Endodermal cell (in vitro differentiated cells): ENCODE measurements at regions not wholly inside any gene's neighbourhood (a gene's known extent, or its start where the extent isn't known, plus 50 kb on each side); places are given as distances from the start of the nearest gene placed in this dataset.

ENCODE experiments used
- DNase-seq: peaks from one replicate; pipeline ENCODE4 v3.0.0-alpha.2; 2017
- H3K27ac ChIP-seq: 2 replicates; pipeline ENCODE4 v1.5.1; 2013; ENCODE audit warnings: mild to moderate bottlenecking, low read depth, low read length, moderate library complexity
- H3K27me3 ChIP-seq: 2 replicates; pipeline ENCODE4 v1.6.1; 2013; ENCODE audit warnings: mild to moderate bottlenecking, low read length, moderate library complexity; ENCODE audit not compliant: insufficient read depth, control insufficient read depth, poor library complexity, severe bottlenecking
- H3K36me3 ChIP-seq: 2 replicates; pipeline ENCODE4 v1.7.0; 2013; ENCODE audit warnings: mild to moderate bottlenecking, low read length, moderate library complexity; ENCODE audit not compliant: control insufficient read depth, insufficient read depth
- H3K4me1 ChIP-seq: one replicate; pipeline ENCODE4 v1.7.0; 2013; ENCODE audit warnings: low read length; ENCODE audit not compliant: control insufficient read depth, insufficient read depth
- H3K4me3 ChIP-seq: 2 replicates; pipeline ENCODE4 v1.5.1; 2013; ENCODE audit warnings: mild to moderate bottlenecking, low read length, moderate library complexity
- H3K9ac ChIP-seq: 2 replicates; pipeline ENCODE4 v1.6.1; 2013; ENCODE audit warnings: mild to moderate bottlenecking, low read length, moderate library complexity; ENCODE audit not compliant: poor library complexity, severe bottlenecking; ENCODE audit errors: extremely low read depth
- H3K9me3 ChIP-seq: 2 replicates; pipeline ENCODE4 v1.6.1; 2013; ENCODE audit warnings: mild to moderate bottlenecking, low read length, moderate library complexity; ENCODE audit not compliant: control insufficient read depth
- H3K27ac Mint-ChIP-seq: 2 replicates; pipeline ENCODE4 v1.8.0; 2020; ENCODE audit warnings: mixed read lengths
- H3K27me3 Mint-ChIP-seq: 2 replicates; pipeline ENCODE4 v1.8.0; 2021; ENCODE audit warnings: mild to moderate bottlenecking, mixed read lengths; ENCODE audit not compliant: insufficient read depth
- H3K36me3 Mint-ChIP-seq: 2 replicates; pipeline ENCODE4 v1.8.0; 2020; ENCODE audit warnings: low read depth, mixed read lengths
- H3K4me1 Mint-ChIP-seq: 2 replicates; pipeline ENCODE4 v1.8.0; 2020; ENCODE audit warnings: mixed read lengths
- H3K4me3 Mint-ChIP-seq: 2 replicates; pipeline ENCODE4 v1.8.0; 2020; ENCODE audit warnings: mild to moderate bottlenecking, moderate library complexity, mixed read lengths
- H3K9me3 Mint-ChIP-seq: 2 replicates; pipeline ENCODE4 v1.8.0; 2020; ENCODE audit warnings: mild to moderate bottlenecking, mixed read lengths
- CTCF ChIP-seq: fragments of 200-600 bp; sonication (generic); conservative IDR thresholded peaks from 2 replicates; pipeline ENCODE4 v1.5.0; 2021; ENCODE audit warnings: antibody characterized with exemption, mild to moderate bottlenecking
- WGBS, 2 experiments: methylation state at CpG; one replicate each; pipeline versions ENCODE4 v1.1.5 to v1.1.7; 2013; ENCODE audit warnings: missing lambda C conversion rate in 2 of 2, mixed read lengths in 1 of 2; ENCODE audit not compliant: insufficient coverage in 1 of 2, insufficient read length in 1 of 2; 5-methylcytosine and 5-hydroxymethylcytosine counted together

GRCh38 chr4:27887646-27888045 is 1027.0 kb downstream of the STIM2 start:
- no peak for DNase-seq
- Histone ChIP-seq H3K27ac (no peak overlapping the region), H3K36me3 (no peaks in the 10 kb centered on the region), H3K9ac (no peak overlapping the region), H3K27me3 (no peaks in the 10 kb centered on the region), H3K9me3 (no peaks in the 10 kb centered on the region), H3K4me1 (no peaks in the 10 kb centered on the region), H3K4me3 (no peak overlapping the region)
- H3K4me3 Mint-ChIP-seq, result no peak overlapping the region
- no peak overlapping the region for H3K27ac Mint-ChIP-seq
- H3K27me3 Mint-ChIP-seq, result no peaks in the 10 kb centered on the region
- no peaks in the 10 kb centered on the region for H3K4me1 Mint-ChIP-seq
- WGBS, 2 experiments, result 83% methylated on average over 1 of the region's 2 CpGs; no CpG with 5 or more reads in 1 of the 2 experiments
- TF ChIP-seq CTCF, result no peak
- H3K36me3 Mint-ChIP-seq, result no peaks in the 10 kb centered on the region
- peaks cover 3% of the 10 kb centered on the region for H3K9me3 Mint-ChIP-seq

- no peak for TF ChIP-seq CTCF
- Mint-ChIP-seq H3K36me3 (no peaks in the 10 kb centered on the region), H3K27ac (no peak overlapping the region), H3K4me1 (no peaks in the 10 kb centered on the region), H3K4me3 (no peak overlapping the region), H3K9me3 (peaks cover 3% of the 10 kb centered on the region), H3K27me3 (no peaks in the 10 kb centered on the region)
- Histone ChIP-seq H3K27me3 (no peaks in the 10 kb centered on the region), H3K9ac (no peak overlapping the region), H3K4me3 (no peak overlapping the region), H3K4me1 (no peaks in the 10 kb centered on the region), H3K9me3 (no peaks in the 10 kb centered on the region), H3K27ac (no peak overlapping the region), H3K36me3 (no peaks in the 10 kb centered on the region)
- WGBS, 2 experiments, result 85% methylated on average over 1 of the region's 1 CpG; no CpG with 5 or more reads in 1 of the 2 experiments
- DNase-seq, result no peak
Measured at GRCh38 chr4:27888505-27888904, 1027.9 kb downstream of the STIM2 start.

GRCh38 chr4:27894951-27895350 is 1034.3 kb downstream of the STIM2 start:
- Mint-ChIP-seq H3K27ac (no peak overlapping the region), H3K4me1 (no peaks in the 10 kb centered on the region), H3K27me3 (no peaks in the 10 kb centered on the region), H3K4me3 (no peak overlapping the region), H3K36me3 (no peaks in the 10 kb centered on the region), H3K9me3 (peaks cover 3% of the 10 kb centered on the region)
- 96 to 100% methylated on average over 2 of the region's 2 CpGs for WGBS, 2 experiments
- DNase-seq, result no peak
- Histone ChIP-seq H3K4me1 (no peaks in the 10 kb centered on the region), H3K27me3 (no peaks in the 10 kb centered on the region), H3K9me3 (no peaks in the 10 kb centered on the region), H3K36me3 (no peaks in the 10 kb centered on the region), H3K9ac (no peak overlapping the region), H3K27ac (no peak overlapping the region), H3K4me3 (no peak overlapping the region)
- no peak for TF ChIP-seq CTCF
